Activated T-helper 9 cell treated with anti-CD3 and anti-CD28 coated beads, Interleukin-2, amount 50 U/mL, for 16 hours (primary cell): ENCODE measurements at regions not wholly inside any gene's neighbourhood (a gene's known extent, or its start where the extent isn't known, plus 50 kb on each side); places are given as distances from the start of the nearest gene placed in this dataset.

Experiments
- DNase-seq: peaks from one replicate; pipeline ENCODE4 v3.0.0-alpha.2; 2020; ENCODE audit warnings: low read depth

DNA sequence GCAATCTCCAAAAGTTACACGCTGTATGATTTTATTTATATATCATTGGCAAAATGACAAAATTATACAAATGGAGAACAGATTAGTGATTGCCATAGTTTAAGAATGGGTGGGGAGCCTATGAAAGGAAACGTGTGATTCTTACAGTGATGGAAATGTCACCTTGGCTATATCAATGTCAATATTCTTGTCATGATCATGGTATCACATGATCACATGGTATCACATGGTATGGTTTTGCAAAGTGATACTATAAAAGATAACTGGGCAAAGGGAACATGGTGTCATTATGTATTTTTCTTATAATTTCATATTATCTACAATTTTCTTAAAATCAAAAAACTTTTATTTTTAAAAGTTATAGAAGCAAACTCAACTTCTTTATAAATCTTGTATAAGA lies 606.2 kb upstream of the ZEB2 start:
- DNase-seq: no peak

DNA sequence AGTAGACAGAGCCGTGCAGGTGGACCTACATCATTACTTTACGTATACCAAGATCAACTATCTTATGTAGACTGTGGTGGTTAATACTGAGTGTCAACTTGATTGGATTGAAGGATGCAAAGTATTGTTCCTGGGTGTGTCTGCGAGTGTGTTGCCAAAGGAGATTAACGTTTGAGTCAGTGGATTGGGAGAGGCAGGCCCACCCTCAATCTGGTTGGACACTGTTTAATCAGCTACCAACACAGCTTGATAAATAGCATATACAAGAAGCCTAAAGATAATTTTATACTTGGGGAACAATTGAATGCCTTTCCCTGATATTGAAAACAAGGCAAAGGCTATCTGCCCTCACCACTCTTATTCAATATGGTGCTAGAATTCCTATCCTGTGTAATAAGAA lies 604.2 kb upstream of the ZEB2 start:
- DNase-seq: no peak

DNA sequence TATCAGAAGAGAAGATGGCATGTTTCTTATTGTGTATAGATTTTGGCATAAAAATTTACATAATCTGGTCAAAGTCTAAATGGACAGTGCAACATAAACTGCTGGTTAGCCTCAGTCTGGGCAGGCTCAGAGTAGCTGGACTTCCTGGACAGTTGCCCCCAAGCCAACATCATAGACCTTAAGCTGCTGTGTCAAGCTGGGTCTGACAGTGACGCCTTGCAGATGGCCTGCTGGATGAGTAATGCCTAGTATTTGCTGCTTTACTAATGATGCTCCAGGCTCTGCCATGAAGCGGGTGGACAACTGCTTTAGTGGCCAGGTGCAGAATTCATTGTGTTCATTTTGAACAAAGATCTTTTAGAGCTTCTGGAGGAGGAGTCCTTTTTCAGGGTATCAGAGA lies 603.7 kb upstream of the ZEB2 start:
- DNase-seq: no peak

DNA sequence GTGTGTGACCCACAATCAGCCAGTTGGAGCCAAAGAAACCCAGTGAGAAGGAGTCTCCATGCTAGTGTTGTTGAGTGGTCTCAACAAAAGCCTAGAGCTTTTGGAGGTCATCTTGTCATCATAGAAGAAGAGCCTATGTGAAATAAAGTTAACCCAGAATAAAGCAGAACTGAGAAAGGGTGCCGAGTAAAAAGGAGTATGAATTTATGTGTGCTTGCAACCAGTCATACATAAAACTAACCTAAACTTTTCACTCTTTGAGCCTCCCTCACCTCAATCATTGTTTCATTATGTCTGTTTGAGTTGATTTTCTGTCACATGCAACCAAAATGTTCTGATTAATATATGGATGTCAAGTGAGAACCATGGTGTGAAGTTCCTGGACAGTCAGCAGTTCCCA lies 599.3 kb upstream of the ZEB2 start:
- no peak for DNase-seq

DNA sequence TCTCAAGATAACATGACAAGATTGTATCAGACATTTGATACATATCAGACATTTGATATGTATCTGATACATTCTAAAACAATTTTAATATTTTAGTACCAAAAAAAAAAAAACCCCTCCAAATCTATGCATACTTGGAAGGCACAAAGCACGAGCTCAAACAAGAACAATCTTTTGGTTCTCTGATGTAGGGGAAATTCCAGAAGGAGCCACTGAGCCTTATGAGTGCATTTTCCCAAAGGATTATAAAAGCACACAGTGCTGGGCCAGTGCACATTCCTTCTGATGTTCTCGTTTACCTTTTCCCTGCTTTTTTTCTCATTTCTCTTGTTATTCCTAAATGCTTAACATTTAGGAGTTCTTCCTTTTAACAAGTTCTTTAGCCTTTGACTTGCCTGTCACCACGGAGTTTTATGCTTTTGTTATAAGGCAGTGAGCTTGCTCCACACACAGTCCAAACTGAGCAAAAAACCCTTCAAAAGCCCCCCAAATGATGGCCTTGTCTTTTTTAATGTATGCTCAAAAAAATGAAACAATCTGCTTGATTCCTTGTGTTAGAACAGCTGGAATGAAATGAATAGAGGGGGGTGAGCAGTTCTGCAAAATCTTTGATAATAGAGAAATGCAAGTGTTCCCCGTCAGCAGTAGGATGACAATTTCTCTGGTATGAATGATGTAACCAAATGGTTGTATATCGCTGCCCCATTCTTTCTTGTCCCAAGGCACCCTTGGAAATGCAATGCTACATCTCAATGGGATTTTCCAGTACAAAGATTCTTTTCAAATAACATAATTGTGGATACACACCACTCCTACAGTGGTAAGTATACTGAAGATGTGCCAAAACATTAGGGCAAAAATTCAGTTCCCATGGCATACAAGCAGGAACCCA lies 597.2 kb upstream of the ZEB2 start:
- no peak for DNase-seq

DNA sequence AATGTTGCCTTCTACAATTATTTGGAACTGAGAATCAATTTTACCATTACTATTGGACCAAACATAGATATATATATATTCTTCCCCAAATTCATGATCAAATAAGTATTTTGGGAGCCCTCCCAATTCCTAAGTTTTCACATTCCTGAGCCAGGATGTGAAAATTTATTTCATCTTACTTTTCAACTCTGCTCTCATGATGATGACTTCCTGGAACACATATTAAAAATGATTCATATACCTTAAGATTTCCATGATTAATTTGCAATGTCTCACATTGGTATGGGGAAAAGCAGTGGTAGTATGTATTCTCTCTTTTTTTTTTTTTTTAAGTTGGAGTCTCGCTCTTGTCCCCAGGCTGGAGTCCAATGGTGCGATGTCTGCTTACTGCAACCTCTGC lies 596.1 kb upstream of the ZEB2 start:
- DNase-seq: no peak

DNA sequence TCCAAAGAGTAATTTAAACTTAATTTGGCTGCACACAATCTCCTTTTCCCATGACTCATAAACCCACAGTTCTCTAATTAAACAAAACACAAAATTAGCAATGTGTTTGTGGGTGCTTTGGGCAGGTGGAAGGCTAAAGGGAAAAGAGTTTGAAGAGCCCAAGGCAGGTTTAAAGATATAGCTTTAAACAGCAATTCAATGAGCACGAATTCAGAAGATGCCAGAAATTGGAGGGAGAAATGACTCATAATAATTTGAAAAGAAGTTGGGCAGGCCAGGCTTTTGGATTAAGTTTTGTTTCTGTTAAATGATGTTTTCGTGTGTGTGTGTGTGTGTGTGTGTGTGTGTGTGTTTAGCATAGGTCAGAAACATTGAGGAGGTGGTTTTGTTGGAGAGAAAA lies 594.8 kb upstream of the ZEB2 start:
- DNase-seq: no peak

DNA sequence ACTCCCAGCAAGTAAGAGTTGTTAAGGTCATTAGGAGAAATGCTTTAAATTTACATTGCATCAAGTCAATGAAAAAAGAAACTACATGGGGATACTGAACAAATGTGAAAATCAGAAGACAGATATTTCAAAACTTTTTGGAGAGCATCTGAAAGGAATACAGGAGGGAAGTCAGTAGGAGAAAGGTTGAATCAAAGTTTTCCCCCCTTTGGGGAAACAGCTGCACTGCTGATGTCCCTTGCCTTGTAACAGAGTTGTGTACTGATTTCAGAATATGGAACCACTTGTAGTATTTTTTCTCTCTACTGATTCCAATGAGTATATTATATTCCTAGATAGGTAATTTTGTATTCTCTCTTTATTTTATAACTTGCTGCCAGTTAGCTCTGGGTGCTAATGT lies 592.5 kb upstream of the ZEB2 start:
- no peak for DNase-seq

DNA sequence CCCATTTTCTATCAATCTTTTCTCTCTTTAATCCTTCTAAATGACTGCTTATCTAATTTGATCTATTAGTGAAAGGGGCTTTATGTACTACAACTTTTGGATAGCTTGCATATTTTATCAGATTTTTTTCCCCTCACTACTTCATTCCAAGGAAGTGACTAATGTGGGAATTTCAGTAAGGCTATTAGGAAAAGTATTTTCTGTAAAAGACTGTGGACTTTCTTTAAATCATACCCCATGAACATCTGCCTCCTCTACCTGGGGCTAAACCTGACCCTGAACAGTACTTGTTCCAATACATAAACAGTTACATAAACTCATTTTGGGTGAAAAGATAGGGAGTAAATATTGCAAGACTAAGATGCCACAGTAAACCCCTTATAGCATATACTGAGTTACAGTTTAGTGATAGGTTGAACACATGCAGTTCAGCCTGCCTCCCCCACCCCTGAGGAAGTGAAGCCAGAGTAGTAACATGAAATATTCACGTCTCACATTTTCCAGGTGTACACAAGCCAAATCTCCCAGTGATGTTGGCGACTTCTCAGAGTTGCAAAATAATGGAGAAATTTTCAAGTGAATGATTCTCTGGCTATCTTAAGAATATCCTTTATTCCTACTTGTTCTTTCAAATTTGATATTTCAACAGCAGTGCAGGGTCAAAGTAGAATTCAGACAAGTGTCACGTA lies 590.9 kb upstream of the ZEB2 start:
- DNase-seq: no peak

DNA sequence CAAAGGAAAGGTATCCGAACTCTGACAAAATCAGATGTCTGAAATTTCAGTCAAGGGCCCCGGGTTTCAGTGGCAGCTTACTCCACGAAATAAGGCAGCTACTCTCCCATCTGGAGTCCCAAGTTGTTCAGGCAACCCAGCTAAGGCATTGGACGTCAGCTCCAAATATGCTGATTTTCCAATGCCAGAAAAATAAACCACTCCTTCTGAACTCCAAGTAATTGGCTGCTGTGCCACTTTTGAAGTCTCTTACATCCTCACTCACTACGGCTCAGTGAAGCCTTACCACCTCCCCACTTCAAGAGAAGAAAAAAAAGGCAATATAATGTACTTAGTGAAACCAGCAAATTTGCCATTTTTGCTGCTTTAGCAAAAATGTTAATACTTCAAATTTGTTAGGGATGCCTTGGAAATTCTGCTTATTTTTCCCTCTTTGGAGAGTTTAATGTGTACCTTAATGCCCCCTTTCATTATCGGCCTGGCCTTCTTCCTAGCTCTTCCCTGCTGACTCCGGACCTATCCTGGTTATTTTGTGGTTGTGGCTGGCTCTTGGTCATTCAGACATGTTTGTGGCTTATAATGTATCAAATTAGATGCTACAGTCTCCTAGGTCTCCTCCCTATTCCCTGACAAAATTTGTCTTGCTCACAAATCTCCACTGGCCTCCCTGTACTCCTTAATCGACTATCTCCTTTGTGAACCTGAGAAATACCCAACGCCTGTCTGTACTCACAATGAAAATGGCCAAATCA lies 589.2 kb upstream of the ZEB2 start:
- no peak for DNase-seq

DNA sequence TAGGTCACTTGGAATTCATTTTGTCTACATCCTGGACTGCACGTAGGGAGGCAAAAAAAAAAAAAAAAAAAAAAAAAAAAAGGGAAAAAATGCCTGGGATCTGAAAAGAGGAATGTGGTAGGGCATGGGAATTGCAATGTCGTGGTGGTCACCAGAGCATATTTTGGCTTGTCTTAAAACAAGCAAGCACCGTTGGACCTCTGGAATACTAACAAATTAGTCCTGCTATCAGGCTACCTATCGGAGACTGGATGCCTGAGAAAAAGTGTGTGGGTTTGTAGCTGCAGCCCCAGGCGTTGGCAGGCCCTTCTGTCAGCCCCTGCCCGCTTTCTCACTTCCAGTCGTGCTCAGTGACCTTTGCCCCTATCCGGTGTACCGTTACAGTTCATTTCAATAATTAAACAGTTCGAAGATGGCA lies 588.5 kb upstream of the ZEB2 start:
- DNase-seq: no peak

DNA sequence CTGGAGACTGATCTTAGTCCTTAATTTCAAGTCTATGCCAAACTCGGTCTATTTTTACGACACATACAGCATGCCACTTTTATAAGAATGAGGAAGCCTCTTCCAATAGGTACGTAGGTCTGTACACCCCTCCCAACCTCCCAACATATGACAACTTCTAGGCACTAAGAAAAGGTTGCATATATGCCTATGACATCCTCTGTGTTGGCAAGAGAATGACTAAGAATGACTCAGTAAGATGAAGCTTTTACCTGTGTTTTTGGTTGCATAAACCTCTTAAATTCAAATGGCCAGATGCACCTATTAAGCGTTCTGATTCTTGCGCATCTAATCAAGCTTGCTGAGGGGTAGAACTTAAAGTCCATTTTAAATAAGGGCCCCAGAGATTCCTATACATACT lies 586.4 kb upstream of the ZEB2 start:
- DNase-seq: no peak

DNA sequence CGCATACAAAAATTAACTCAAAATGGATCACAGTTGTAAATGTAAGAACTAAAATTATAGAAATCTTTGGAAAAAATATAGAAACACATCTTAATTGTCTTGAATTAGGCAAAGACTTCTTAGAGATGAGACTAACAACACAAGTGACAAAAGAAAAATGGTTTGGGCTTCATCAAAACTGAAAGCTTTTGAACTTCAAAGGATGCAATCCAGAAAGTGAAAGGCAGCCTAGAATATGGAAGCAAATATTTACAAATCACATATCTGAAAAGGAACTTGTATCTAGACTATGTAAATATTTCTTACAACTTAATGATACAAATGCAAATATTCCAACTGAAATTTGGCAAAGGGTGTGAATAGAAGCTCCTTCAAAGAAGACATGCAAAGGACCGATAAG lies 582.8 kb upstream of the ZEB2 start:
- DNase-seq: no peak

DNA sequence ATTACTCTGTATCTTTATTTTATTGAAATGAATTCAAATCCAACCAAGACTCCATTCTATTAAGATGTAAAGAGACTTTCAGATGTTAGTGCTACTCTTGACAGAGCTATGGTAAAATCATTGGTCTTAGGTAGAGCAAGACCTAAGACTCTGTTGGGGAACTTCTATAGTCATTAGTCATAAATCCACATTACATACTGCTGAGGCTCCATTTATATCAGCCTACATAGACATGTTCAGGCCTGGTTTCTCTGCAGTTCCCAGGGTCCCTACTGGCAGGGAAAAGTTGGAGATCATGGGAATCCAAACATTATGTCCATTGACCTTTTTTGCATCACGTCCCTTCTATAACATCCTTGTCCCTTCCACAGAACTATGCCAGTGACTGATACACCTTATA lies 580.4 kb upstream of the ZEB2 start:
- no peak for DNase-seq

DNA sequence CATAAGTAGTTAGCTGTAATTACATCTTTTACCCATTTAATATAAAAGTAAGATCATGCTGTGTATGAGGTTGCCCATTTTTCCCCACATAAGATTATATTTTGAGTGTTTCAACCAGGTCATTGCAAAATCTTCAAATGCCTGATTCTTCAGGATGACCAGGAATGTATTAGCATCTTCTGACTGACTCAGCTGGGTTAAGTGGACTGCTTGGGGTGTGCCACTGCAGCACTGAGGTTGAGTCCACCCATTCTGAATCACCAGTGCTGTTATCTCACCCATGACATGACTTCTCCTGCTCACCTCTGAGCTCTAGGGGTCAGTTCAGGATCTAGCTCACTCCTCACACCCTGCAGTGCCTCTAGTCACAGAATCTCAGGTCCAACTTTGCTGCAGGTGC lies 576.7 kb upstream of the ZEB2 start:
- DNase-seq: no peak

DNA sequence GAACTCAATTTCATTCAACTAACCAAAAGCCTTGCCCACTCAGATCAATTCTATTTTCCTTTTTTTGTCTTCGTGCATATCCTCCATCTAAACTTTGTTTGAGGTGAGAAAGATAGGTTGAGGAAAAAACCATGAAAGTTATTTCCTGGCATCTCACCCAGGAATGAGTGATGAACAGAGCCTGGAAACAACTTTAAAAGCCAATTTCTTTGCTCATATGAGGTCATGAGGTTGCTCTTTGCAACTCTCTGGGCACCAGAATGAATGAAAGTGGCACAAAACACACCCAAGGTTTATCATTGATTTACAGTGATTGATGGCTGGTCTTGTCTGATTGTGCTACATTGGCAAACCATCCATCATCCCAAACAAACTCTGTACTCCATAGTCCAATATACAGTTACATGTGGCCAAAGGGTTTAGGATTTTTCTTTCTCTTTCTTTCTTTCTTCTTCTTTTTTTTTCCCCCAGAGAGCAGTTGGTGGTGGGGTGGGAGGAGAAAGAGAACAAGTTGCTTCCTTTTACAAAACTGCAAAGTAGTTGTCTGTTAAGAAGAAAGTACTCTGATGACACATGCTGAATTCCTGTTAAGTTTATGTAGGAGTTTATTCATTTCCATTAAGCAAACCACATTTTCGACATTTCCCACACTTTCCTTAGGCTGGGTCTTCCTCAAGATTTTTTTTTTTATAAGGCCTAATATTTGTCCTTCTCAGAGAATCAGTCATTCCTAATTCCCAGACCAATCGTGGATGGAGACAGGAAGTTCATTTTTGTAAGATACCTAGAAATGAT lies 575.9 kb upstream of the ZEB2 start:
- no peak for DNase-seq

DNA sequence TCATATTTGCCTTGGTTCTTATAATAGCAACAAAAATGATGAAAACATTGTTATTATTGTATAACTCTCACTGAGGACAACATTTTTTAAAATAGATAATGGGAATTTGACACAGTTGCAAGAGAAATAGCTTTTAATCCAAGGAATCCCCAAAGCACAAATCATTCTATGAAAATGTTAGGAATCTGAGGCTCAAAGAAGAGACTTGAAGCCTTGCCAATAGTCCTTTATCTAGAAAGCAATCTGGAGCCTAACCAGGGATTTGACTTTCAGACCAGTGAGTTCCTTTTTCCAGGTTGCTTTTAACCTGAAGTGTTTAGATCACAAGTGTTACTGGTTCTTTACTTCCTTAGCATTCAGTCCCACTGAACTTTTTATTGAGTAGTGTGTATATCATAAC lies 574.5 kb upstream of the ZEB2 start:
- no peak for DNase-seq

DNA sequence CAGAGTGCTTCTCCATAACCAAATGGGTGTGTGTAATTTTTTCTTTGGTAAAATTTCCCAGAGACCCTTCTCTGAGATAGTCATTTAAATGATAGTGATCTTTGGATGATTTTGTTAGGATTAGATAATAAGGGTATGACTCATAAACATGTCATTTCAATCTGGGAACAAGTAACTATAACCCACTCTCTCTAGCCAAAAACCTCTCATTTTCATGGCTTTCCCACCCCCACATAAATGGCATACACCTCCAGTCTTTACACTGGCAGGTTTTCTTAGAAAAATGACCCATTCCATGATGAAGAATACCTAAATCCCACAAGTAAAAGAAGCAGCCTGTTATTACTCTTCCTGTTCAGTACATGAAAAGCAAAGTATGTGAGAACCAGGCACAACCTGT lies 572.0 kb upstream of the ZEB2 start:
- no peak for DNase-seq

DNA sequence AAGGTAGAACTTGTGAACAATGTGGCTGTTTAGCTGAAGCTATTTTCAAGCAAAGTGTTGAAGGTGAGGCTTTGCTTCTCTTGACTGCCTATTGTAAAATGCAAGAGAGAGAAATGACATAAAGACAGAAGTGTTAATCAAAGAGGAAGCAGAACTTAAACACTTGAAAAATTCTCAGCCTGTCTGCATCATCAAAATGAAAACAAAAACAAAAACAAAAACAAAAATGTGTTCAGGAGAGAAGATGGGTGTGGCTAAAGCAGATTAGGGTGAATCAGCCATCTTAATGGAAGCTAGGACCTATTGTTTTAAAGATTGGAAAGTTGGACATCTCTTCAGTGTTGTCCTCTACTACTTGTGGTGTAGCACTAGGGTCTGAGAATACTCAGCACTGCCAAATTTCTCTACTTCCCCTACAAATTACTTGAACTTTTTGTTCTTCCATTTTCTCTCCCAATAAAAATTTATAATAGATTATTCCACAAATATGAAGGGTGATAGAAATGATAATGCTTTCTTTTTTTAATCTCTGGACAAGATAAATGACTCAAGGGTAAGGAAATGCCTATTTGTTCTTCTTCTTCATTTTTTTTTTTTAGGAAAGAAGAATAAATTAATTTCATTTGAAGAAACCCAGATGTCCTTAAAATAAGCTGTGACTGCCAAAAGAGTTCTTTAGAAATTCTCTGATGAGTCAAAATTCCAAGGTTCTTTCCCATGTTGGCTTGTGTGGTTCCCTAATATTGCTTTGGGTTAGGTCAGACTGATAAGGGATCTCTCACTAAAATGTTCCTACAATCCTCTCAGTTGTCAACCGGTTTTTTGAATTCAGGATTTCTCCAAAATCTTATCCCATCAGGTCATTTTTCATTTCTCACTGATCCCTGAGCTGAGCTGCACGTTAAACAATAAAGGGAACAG lies 571.2 kb upstream of the ZEB2 start:
- no peak for DNase-seq

DNA sequence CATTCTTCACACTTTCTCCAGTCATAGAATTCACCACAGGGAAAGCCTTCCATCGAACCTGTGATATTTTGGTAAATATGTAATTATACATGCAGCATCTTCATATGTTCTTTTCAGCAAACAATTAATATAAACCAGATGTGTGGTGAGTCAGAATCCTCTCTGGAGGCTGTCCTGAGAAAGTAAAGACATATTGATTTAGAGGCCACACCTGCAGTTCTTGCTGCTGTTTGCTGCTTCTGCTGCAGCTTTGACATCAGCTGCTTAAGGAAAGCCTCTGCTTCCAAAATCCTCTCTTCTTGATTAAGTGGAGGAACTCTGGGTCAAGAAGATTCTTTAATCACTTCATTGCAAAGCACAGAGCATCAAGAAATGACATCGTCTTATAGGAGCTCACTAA lies 568.8 kb upstream of the ZEB2 start:
- DNase-seq: no peak

DNA sequence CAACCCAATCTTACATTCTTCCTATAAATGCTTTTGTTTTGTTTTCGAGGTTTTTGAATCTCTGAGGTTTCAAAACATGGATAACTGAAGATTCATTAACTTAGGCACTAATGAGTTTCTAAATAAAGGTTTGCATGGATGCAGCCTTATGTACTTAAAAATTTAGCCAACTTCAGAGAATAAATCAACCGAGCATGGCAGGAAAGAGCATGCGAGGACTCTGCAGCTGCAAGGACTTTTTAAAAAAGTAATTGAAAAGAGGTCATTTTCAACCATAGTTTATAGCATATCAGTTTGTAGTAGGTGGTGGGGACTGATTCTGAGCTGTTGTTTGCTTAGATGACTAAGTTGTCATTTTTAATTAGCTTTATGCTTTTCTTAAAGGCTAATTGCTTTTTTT lies 567.0 kb upstream of the ZEB2 start:
- no peak for DNase-seq
